GM12892 (cell line): ENCODE measurements at regions not wholly inside any gene's neighbourhood (a gene's known extent, or its start where the extent isn't known, plus 50 kb on each side); places are given as distances from the start of the nearest gene placed in this dataset.

ENCODE experiments used
- DNase-seq: peaks from one replicate; pipeline ENCODE4 v3.0.0; 2011; ENCODE audit not compliant: insufficient read length
- FAIRE-seq: peaks from 2 replicates; lab custom pipeline; 2011; peaks lifted over from hg19 to GRCh38; lab: Jason Lieb, UNC
- POLR2A ChIP-seq: IDR thresholded peaks from 2 replicates; pipeline ENCODE4 v1.6.1; 2011; ENCODE audit warnings: low read depth, low read length, control low read depth
- POLR2AphosphoS5 ChIP-seq: IDR thresholded peaks from 2 replicates; pipeline ENCODE4 v1.6.1; 2011; ENCODE audit warnings: low read depth, low read length, control low read depth
- TAF1 ChIP-seq: IDR thresholded peaks from 2 replicates; pipeline ENCODE4 v1.6.1; 2011; ENCODE audit warnings: low read depth, mild to moderate bottlenecking, control low read depth, low read length, borderline replicate concordance

GRCh38 chr10:29859521-29860130 is 199.8 kb downstream of the JCAD start:
- TF ChIP-seq POLR2AphosphoS5 (no peak), POLR2A (no peak), TAF1 (no peak)
- DNase-seq (no peak), FAIRE-seq (no peak)

GRCh38 chr10:29858702-29859267 is 200.6 kb downstream of the JCAD start:
- DNase-seq (no peak), FAIRE-seq (no peak)
- TF ChIP-seq POLR2AphosphoS5 (no peak), POLR2A (no peak), TAF1 (no peak)

GRCh38 chr10:29857843-29858701 is 201.3 kb downstream of the JCAD start:
- FAIRE-seq (no peak), DNase-seq (no peak)
- no peak for TF ChIP-seq TAF1
- TF ChIP-seq POLR2AphosphoS5: no peak
- no peak for TF ChIP-seq POLR2A

GRCh38 chr10:29856295-29856694 is 203.1 kb downstream of the JCAD start:
- FAIRE-seq: no peak

GRCh38 chr10:29853913-29854312 is 205.5 kb downstream of the JCAD start:
- TF ChIP-seq POLR2A (no peak), TAF1 (no peak), POLR2AphosphoS5 (no peak)
- no peak for FAIRE-seq
- no peak for DNase-seq

More at GRCh38 chr10:29856295-29856694, 203.1 kb downstream of the JCAD start:
- no peak for TF ChIP-seq POLR2A
- no peak for TF ChIP-seq TAF1
- no peak for TF ChIP-seq POLR2AphosphoS5
- DNase-seq: no peak

GRCh38 chr10:29851241-29851640 is 208.1 kb downstream of the JCAD start:
- no peak for TF ChIP-seq POLR2A
- no peak for TF ChIP-seq POLR2AphosphoS5
- TF ChIP-seq TAF1: no peak
- no peak for FAIRE-seq
- no peak for DNase-seq

- FAIRE-seq (no peak), DNase-seq (no peak)
- TF ChIP-seq POLR2A: no peak
- no peak for TF ChIP-seq POLR2AphosphoS5
- no peak for TF ChIP-seq TAF1
Measured at GRCh38 chr10:29850371-29850770, 209.0 kb downstream of the JCAD start.

GRCh38 chr10:29849886-29850285 is 209.5 kb downstream of the JCAD start:
- FAIRE-seq: no peak
- no peak for TF ChIP-seq POLR2A
- no peak for TF ChIP-seq POLR2AphosphoS5
- TF ChIP-seq TAF1: no peak

GRCh38 chr10:29849126-29849833 is 210.1 kb downstream of the JCAD start:
- TF ChIP-seq POLR2AphosphoS5 (no peak), POLR2A (no peak), TAF1 (no peak)
- DNase-seq: no peak
- FAIRE-seq: no peak

More at GRCh38 chr10:29849886-29850285, 209.5 kb downstream of the JCAD start:
- no peak for DNase-seq

- no peak for FAIRE-seq
- no peak for DNase-seq
- TF ChIP-seq POLR2A (no peak), POLR2AphosphoS5 (no peak), TAF1 (no peak)
Measured at GRCh38 chr10:29846881-29847280, 212.1 kb upstream of the SVIL start.

- TF ChIP-seq POLR2AphosphoS5 (no peak), TAF1 (no peak), POLR2A (no peak)
- no peak for FAIRE-seq
- DNase-seq: no peak
Measured at GRCh38 chr10:29845166-29845565, 210.4 kb upstream of the SVIL start.
